HG02938 (cell line): ENCODE measurements at regions not wholly inside any gene's neighbourhood (a gene's known extent, or its start where the extent isn't known, plus 50 kb on each side); places are given as distances from the start of the nearest gene placed in this dataset.
"Not testable (repeated sequence)": the region's sequence is repeated elsewhere in the genome, so short reads cannot be mapped to it uniquely, and the experiment has no call there.

Experiments used
- ATAC-seq: cut with Tn5 transposase; IDR thresholded peaks from one replicate; pipeline ENCODE4 v1.9.1; 2021; ENCODE audit warnings: mild to moderate bottlenecking, moderate library complexity; ENCODE audit not compliant: unreplicated experiment

- no peak for ATAC-seq
These were observed 121.5 kb downstream of the XCL2 start for GRCh38 chr1:168422203-168422847.

DNA sequence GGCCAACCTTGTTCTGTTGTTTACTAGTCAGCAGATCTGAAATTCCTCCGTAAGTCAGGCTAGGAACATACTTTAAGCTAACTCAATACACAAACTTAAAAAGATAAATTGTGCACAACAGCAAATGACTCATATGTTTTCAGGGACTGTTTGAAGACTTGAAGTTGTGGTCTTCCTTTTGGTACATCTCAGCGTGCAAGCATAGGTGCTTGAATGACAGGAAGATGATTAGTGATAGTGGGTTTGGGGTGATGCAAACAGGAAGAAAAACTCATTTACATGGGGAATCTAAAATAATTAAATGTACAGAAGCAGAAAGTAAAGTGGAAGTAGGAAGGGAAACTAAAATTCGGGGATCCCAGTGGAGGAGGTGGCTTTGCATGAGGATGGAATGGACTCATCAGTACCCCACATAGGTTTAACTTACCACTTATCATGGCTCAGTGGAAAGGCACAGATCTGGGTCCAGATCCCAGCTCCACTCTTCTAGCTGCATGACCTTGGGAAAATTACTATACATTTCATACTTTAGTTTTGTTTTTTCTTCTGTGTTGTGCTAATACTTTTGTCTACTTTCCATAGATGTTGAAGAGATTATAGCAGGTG is 122.3 kb downstream of the XCL2 start:
- no peak for ATAC-seq

- no peak for ATAC-seq
These were observed 123.6 kb downstream of the XCL2 start for GRCh38 chr1:168420177-168420576.

DNA sequence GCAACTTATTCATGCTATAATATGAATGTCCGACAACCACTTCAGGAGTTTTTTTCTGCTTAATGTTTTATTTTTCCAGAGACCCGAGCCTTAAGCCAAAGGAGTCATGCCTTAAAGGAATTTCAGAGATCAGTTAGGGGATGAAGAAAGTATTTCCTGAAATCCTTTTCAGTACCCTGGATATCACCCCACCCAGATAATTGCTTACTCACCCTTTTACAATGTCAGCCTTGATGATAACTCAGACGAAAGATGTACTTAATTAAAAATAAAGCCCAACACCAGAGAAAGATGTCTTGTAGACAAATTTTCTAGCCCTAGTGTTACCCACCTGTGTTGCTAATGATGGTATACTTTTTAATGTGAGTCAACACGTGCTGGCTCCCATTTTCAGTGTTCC is 124.1 kb downstream of the XCL2 start:
- no peak for ATAC-seq

DNA sequence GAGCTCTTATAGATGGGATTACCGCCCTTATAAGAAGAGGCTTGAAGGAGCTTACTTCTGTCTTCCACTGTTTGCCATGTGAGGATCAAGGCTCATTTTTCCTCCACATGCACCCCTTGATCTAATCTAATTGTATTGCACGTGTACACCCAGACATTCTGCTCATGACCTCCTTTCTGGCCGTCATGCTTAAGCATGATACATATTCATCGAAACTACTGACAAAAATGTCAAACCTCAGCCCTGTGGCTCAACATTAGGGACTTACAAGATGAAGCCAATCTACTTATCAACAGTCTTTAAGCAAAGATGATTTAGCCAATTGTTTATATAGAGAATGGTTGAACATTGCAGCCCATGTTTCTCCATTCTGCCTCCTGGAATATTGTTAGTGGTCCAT is 127.6 kb downstream of the XCL2 start:
- no peak for ATAC-seq

- no peak for ATAC-seq
These were observed 128.9 kb downstream of the XCL2 start for GRCh38 chr1:168414914-168415313.

GRCh38 chr1:168410464-168410863 is 129.8 kb downstream of the TBX19 start:
- no peak for ATAC-seq

DNA sequence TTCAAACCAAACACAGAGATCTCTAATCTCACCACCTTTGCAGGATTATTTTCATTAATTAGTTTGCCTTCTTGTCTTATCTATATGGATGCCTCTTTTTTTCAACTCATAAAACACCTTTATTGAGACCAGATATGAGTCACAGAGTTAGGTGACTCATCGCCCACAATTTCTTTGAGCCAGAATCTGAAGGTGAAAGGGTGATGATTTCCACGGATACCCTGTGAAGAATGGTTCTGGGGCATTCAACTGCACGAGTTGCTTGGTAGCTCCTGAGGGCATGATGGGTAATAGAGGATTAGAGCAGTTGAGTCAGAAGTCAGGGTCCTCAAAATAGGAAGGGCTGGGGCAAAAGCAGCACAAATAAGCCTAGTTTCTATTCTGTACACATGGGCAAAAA is 128.2 kb downstream of the TBX19 start:
- ATAC-seq, result no peak

GRCh38 chr1:168408539-168408865 is 127.8 kb downstream of the TBX19 start:
- ATAC-seq, result no peak

GRCh38 chr1:168407832-168408538 is 127.3 kb downstream of the TBX19 start:
- ATAC-seq, result no peak

DNA sequence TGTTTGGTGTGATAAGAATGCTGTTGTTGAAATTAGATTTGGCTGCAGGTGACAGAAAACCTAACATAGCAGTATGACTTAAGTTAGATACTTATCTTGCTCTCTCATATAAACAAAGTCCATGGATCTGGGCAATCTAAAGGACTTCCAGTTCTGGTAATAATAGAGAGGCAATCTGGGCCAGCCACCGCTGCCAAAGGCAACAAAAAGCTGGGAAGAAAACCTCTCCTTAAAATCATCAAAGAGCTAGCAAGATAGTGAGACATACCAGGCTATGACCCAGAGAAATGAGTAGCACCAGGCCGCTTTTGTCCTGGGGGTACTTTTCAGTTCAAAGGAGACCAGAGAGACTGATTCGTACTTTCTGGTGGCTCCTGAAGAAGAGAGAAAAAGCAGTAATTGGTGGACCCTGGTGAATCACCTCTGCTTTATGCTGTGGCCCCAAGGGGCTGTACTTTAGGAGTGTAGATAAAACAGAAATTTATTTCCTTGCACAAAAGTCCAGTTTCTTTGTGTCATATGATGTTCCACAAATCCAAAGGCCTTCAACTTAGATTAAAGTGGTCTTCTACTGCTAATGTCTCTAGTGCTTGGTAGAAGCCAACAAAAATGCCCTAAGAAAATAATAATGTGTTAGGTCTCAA is 125.4 kb downstream of the TBX19 start:
- no peak for ATAC-seq

GRCh38 chr1:168403140-168403539 is 122.5 kb downstream of the TBX19 start:
- no peak for ATAC-seq

DNA sequence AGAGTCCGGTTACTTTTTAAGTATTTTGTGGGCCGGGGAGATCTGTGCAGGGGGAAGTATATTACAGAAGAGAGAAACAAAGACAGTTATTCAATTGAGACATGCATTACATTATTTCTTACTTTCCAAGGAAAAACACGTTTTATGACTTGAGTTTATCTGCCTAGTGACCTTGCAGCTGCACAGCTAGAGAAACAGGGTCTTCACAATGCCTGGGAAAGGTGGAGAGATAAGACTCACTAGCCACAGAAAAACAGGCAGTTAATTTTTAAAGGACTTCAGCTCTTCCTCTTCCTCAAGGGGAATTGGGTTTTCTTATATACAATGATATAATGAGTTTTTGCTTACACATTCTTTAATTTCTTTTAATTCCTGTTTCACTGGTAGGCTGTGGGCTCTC is 121.8 kb downstream of the TBX19 start:
- ATAC-seq, result not testable (repeated sequence)

GRCh38 chr1:168401341-168401740 is 120.7 kb downstream of the TBX19 start:
- no peak for ATAC-seq

GRCh38 chr1:168400139-168400538 is 119.5 kb downstream of the TBX19 start:
- ATAC-seq, result no peak

DNA sequence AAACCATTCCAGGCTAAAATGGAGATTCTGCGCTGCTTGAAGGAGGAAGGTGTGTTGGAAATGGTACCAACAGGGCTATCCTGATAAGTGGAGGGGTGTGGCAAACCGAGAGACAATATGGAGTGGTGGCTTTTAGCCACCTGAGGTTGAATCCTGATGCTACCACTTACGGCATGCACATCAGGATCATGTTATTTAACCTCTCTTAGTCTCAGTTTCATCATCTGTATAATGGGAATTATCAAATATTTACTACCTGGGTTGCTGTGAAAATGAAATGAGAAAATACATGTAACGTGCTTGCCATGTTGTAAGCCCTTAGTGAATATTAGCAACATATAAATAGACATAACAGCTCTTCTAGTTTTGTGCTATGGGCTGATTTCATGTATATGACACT is 117.1 kb downstream of the TBX19 start:
- ATAC-seq, result no peak

DNA sequence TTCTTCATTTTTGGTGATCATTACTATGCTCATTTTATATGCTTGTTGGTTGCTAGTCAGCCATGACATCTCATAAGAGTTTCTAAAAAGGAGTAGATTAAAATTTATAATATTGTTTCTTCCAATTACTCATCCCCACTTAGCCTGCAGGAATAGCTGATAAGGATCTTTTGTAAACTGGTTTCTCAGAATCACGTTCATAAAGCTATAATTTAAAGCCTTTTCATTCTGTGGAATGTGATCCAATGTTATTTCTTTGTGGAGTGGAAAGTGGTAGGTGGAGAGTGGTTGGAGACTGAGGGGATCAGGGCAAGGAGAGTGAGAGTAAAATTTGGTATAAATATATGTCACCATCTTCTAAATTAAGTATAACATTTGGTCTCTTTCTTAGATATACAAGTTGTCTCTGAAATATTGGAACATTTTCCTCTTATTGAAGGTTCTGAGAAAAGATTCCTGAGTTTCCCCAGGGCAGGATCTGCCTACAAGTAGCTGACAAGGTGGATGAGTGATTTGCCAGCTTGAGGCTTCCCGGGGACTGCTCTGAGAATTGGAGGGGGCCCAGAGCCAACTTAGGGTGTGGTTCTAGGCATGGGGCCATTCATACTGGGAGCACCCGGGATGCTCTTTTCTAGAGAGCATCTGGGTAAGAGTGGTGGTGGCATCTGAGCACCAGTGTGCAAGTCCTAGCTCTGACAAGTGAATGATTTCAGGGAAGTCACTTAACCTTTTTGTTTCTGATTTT is 116.4 kb downstream of the TBX19 start:
- no peak for ATAC-seq

DNA sequence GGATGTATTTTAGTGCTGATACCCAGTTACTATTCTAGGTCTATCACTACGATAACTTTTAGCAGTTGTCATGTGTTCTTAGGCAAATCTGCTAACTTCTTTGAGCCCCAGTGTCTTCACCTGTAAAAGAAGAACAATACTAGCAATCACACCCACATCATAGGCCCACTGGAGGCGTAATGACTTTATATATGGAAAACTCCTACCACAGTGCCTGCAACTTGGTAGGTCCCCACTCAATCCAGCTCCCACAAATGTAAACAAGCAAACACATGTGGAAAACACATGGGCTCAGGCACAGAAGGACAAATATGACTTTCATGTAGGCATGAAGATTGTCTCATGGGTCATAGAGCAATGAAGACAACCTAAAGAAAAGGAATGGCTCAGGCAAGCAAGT is 115.8 kb downstream of the TBX19 start:
- ATAC-seq, result no peak

DNA sequence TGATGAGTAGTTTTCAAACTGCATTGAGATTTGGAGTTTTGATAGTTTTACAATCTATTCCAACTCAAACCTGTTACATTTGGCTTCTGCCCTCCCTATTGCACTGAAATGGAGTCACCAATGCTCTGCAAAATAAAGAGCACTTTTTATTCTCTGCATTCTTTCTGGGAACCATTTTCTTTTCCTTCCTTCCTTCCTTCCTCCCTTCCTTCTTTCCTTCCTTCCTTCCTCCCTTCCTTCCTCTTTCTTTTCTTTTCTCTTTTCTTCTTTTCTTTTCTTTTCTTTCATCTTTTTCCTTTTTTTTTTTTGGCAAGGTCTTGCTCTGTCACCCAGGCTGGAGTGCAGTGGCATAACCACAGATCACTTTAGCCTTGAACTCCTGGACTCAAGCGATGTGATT is 114.2 kb downstream of the TBX19 start:
- ATAC-seq, result no peak

DNA sequence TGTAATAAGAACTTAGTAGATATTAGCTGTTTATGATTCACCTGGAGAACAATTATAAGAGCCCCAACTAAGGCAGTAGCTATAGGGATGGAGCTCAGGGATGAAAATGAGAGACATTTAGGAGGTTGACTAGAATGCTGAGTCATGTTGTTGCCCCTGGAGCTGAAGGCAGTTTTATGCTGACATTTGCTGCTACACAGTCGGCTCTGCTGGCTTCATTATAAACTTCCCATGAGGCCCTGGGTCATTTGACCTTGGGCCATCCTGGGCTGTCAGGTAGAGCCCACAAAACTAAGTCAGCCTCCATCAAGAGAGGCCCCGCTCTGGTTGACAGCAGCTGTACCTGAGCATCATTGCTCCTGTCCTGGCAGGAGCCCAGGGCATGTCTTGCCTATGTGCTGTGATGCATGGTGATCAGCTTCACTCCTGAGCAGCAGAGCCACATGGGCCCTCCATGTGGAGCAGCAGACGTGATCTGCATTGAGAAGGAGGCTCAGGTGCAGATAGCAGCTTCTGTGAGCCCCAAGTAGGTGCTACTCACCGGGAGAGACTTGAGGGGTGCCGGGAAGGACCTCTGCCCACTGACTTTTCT is 112.4 kb downstream of the TBX19 start:
- no peak for ATAC-seq
